ENCODE measurements at regions not wholly inside any gene's neighbourhood (a gene's known extent, or its start where the extent isn't known, plus 50 kb on each side); places are given as distances from the start of the nearest gene placed in this dataset.

- no peak for TF ChIP-seq EZH2phosphoT487 (IDR thresholded peaks at IDR 0.05; ENCODE audit: low read length)
- TF ChIP-seq CTCF (IDR thresholded peaks at IDR 0.05; ENCODE audit: low read length): no peak
- no peak for TF ChIP-seq EZH2 (optimal IDR thresholded peaks at IDR 0.05; ENCODE audit: low read depth, low read length)
Observed at GRCh38 chr16:79305074-79305473, 295.5 kb downstream of the MAF start.

All from MM.1S (cell line).